GM23338 (cell line): ENCODE measurements at regions not wholly inside any gene's neighbourhood (a gene's known extent, or its start where the extent isn't known, plus 50 kb on each side); places are given as distances from the start of the nearest gene placed in this dataset.

Experiments
- CREB1 ChIP-seq: fragments of 250-450 bp; sonication (Bioruptor Pico); IDR thresholded peaks from 2 replicates; pipeline ENCODE4 v1.5.0; 2020; ENCODE audit warnings: low read depth, mild to moderate bottlenecking, moderate library complexity
- EZH2phosphoT487 ChIP-seq: fragments of 200-600 bp; sonication (generic); IDR thresholded peaks from one replicate; pipeline ENCODE4 v1.8.1; 2018; ENCODE audit warnings: antibody characterized with exemption; ENCODE audit not compliant: unreplicated experiment
- JUNB ChIP-seq: IDR thresholded peaks from one replicate; pipeline ENCODE4 v1.6.1; 2016; ENCODE audit warnings: antibody characterized with exemption; ENCODE audit not compliant: unreplicated experiment
- ZNF331 ChIP-seq: fragments of 250-450 bp; sonication (Bioruptor Pico); IDR thresholded peaks from 2 replicates; pipeline ENCODE4 v1.5.0; 2020; ENCODE audit warnings: low read depth, mild to moderate bottlenecking, moderate library complexity
- TF ChIP-seq, protein P1 (sequence below): fragments of 250-450 bp; sonication (Bioruptor Pico); IDR thresholded peaks from 2 replicates; pipeline ENCODE4 v1.5.0; 2020; ENCODE audit warnings: mild to moderate bottlenecking, moderate library complexity
- TF ChIP-seq, protein P2 (sequence below): IDR thresholded peaks from one replicate; pipeline ENCODE4 v1.6.1; 2018; ENCODE audit warnings: antibody characterized with exemption; ENCODE audit not compliant: unreplicated experiment

DNA sequence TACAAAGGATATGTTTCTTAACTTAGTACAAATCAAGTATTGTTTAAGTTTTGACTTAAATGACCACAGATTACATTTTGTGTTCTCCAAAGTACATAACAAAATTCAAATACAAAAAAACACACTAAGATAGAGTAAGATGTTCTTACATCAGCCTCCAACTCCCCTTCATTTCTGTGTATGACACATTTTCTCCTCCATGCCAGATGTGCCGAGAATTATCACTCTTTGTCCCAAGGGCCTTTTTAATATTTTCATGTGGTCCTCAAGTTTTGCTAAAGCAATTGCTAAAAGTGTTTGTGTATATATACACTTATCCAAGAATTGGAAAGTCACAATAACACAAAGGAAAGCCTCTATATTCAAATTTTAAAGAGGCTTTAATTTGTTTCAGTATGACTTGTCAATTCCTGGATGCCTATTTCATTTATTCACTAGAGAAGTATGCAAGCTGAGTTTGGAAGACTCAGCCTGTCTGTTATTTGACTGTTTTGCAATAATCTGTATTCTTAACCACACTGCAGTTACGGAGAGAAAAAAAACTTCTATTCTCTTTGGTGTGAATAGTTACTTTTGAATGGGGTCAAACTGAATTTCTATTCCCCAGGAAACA, 586.4 kb upstream of the SEMA3D start (continued):
- TF ChIP-seq, protein P1, sequence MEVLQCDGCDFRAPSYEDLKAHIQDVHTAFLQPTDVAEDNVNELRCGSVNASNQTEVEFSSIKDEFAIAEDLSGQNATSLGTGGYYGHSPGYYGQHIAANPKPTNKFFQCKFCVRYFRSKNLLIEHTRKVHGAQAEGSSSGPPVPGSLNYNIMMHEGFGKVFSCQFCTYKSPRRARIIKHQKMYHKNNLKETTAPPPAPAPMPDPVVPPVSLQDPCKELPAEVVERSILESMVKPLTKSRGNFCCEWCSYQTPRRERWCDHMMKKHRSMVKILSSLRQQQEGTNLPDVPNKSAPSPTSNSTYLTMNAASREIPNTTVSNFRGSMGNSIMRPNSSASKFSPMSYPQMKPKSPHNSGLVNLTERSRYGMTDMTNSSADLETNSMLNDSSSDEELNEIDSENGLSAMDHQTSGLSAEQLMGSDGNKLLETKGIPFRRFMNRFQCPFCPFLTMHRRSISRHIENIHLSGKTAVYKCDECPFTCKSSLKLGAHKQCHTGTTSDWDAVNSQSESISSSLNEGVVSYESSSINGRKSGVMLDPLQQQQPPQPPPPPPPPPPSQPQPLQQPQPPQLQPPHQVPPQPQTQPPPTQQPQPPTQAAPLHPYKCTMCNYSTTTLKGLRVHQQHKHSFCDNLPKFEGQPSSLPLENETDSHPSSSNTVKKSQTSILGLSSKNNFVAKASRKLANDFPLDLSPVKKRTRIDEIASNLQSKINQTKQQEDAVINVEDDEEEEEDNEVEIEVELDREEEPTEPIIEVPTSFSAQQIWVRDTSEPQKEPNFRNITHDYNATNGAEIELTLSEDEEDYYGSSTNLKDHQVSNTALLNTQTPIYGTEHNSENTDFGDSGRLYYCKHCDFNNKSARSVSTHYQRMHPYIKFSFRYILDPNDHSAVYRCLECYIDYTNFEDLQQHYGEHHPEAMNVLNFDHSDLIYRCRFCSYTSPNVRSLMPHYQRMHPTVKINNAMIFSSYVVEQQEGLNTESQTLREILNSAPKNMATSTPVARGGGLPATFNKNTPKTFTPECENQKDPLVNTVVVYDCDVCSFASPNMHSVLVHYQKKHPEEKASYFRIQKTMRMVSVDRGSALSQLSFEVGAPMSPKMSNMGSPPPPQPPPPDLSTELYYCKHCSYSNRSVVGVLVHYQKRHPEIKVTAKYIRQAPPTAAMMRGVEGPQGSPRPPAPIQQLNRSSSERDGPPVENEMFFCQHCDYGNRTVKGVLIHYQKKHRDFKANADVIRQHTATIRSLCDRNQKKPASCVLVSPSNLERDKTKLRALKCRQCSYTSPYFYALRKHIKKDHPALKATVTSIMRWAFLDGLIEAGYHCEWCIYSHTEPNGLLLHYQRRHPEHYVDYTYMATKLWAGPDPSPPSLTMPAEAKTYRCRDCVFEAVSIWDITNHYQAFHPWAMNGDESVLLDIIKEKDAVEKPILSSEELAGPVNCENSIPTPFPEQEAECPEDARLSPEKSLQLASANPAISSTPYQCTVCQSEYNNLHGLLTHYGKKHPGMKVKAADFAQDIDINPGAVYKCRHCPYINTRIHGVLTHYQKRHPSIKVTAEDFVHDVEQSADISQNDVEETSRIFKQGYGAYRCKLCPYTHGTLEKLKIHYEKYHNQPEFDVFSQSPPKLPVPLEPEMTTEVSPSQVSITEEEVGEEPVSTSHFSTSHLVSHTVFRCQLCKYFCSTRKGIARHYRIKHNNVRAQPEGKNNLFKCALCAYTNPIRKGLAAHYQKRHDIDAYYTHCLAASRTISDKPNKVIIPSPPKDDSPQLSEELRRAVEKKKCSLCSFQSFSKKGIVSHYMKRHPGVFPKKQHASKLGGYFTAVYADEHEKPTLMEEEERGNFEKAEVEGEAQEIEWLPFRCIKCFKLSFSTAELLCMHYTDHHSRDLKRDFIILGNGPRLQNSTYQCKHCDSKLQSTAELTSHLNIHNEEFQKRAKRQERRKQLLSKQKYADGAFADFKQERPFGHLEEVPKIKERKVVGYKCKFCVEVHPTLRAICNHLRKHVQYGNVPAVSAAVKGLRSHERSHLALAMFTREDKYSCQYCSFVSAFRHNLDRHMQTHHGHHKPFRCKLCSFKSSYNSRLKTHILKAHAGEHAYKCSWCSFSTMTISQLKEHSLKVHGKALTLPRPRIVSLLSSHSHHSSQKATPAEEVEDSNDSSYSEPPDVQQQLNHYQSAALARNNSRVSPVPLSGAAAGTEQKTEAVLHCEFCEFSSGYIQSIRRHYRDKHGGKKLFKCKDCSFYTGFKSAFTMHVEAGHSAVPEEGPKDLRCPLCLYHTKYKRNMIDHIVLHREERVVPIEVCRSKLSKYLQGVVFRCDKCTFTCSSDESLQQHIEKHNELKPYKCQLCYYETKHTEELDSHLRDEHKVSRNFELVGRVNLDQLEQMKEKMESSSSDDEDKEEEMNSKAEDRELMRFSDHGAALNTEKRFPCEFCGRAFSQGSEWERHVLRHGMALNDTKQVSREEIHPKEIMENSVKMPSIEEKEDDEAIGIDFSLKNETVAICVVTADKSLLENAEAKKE (CRISPR knock-in tag): no peak
- no peak for TF ChIP-seq JUNB
- TF ChIP-seq ZNF331 (CRISPR knock-in tag): no peak
- TF ChIP-seq CREB1 (CRISPR knock-in tag): no peak
- TF ChIP-seq, protein P2, sequence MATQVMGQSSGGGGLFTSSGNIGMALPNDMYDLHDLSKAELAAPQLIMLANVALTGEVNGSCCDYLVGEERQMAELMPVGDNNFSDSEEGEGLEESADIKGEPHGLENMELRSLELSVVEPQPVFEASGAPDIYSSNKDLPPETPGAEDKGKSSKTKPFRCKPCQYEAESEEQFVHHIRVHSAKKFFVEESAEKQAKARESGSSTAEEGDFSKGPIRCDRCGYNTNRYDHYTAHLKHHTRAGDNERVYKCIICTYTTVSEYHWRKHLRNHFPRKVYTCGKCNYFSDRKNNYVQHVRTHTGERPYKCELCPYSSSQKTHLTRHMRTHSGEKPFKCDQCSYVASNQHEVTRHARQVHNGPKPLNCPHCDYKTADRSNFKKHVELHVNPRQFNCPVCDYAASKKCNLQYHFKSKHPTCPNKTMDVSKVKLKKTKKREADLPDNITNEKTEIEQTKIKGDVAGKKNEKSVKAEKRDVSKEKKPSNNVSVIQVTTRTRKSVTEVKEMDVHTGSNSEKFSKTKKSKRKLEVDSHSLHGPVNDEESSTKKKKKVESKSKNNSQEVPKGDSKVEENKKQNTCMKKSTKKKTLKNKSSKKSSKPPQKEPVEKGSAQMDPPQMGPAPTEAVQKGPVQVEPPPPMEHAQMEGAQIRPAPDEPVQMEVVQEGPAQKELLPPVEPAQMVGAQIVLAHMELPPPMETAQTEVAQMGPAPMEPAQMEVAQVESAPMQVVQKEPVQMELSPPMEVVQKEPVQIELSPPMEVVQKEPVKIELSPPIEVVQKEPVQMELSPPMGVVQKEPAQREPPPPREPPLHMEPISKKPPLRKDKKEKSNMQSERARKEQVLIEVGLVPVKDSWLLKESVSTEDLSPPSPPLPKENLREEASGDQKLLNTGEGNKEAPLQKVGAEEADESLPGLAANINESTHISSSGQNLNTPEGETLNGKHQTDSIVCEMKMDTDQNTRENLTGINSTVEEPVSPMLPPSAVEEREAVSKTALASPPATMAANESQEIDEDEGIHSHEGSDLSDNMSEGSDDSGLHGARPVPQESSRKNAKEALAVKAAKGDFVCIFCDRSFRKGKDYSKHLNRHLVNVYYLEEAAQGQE: no peak
- TF ChIP-seq EZH2phosphoT487: no peak
